AG04449 (cell line): ENCODE measurements at regions not wholly inside any gene's neighbourhood (a gene's known extent, or its start where the extent isn't known, plus 50 kb on each side); places are given as distances from the start of the nearest gene placed in this dataset.
"Not testable (repeated sequence)": the region's sequence is repeated elsewhere in the genome, so short reads cannot be mapped to it uniquely, and the experiment has no call there.

ENCODE experiments used
- CTCF ChIA-PET: fragments of 350-600 bp; formaldehyde crosslinking; extraction: SDS; loops from one replicate; lab custom pipeline; 2021; ENCODE audit warnings: antibody characterized with exemption; lab: Yijun Ruan, JAX
- POLR2A ChIA-PET: fragments of 400-600, 350-600 bp; formaldehyde crosslinking; extraction: SDS; loops from one replicate; lab custom pipeline; 2020; ENCODE audit warnings: antibody characterized with exemption, inconsistent platforms; lab: Yijun Ruan, JAX
- DNase-seq: peaks from one replicate; pipeline ENCODE4 v3.0.0-alpha.2; 2010; ENCODE audit warnings: low read depth, low spot score
- H3K4me3 ChIP-seq: 2 replicates; pipeline ENCODE4 v1.5.1; 2011; ENCODE audit warnings: low read depth, mild to moderate bottlenecking, control low read depth, low read length
- TF ChIP-seq, protein P1 (sequence below): IDR thresholded peaks from one replicate; pipeline ENCODE4 v1.5.1; 2011; ENCODE audit warnings: mild to moderate bottlenecking, moderate library complexity, low read length, control low read depth, inconsistent platforms; ENCODE audit not compliant: insufficient read depth; ENCODE audit errors: missing control alignments

DNA sequence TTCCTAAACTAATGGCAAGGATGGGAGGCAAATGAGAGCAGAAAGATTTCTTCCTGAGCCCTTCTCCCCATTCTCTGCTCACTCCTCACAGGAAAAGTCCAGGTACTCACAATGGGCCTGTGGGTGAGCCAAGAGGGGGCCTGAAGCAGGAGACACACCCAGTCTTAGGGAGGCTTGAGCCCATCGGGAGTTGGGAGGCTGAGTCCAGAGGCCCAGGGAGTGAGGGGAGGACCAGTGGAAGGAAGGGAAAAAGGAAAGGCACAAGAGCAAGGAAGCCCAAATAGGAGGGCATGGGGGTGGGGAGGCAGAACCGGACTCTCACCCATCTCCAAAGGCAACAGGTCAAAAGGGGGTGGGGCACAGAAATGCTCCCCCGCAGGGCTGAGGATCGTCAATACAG is 68.1 kb upstream of the CNEP1R1 start:
- TF ChIP-seq, protein P1, sequence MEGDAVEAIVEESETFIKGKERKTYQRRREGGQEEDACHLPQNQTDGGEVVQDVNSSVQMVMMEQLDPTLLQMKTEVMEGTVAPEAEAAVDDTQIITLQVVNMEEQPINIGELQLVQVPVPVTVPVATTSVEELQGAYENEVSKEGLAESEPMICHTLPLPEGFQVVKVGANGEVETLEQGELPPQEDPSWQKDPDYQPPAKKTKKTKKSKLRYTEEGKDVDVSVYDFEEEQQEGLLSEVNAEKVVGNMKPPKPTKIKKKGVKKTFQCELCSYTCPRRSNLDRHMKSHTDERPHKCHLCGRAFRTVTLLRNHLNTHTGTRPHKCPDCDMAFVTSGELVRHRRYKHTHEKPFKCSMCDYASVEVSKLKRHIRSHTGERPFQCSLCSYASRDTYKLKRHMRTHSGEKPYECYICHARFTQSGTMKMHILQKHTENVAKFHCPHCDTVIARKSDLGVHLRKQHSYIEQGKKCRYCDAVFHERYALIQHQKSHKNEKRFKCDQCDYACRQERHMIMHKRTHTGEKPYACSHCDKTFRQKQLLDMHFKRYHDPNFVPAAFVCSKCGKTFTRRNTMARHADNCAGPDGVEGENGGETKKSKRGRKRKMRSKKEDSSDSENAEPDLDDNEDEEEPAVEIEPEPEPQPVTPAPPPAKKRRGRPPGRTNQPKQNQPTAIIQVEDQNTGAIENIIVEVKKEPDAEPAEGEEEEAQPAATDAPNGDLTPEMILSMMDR = no peak
- ChIA-PET POLR2A (no interaction called here), CTCF (interaction anchor here (1.7 kb wide), 1 partner anchor 16 kb away, joined by 4 read pairs; no protein-coding TSS in a partner anchor)

DNA sequence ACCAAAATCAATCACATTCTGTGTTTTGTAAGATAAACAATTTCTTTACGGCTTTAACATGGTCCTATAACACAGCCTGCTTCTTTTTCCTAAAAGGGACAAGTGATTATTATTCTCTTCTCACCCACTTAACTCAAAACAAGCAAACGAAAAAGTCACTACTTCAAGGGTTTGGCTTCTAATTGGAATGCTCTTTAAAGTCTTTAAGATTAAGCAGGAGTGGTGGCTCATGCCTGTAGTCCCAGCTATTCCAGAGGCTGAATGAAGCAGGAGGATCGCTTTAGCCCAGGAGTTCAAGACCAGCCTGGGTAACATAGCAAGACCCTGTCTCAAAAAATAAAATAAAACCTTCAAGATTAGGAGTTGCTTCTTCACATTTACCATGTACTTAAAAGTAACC is 66.6 kb upstream of the CNEP1R1 start:
- TF ChIP-seq, protein P1 = no peak
- POLR2A ChIA-PET = interaction anchor here (0.6 kb wide), 1 partner anchor 797 kb away, joined by 3 read pairs; no protein-coding TSS in a partner anchor
- no peak for DNase-seq
- no peak overlapping the region for H3K4me3 ChIP-seq
- CTCF ChIA-PET = interaction anchor here (0.6 to 1.0 kb wide), 2 partner anchors 26 to 564 kb away, joined by 3 to 4 read pairs; no protein-coding TSS in a partner anchor

More for the DNA sequence above, 68.1 kb upstream of the CNEP1R1 start:
- no peak for DNase-seq
- H3K4me3 ChIP-seq = no peak overlapping the region

- TF ChIP-seq, protein P1 = no peak
- DNase-seq = no peak
- ChIA-PET POLR2A (no interaction called here), CTCF (no interaction called here)
- no peak overlapping the region for H3K4me3 ChIP-seq
Observed at GRCh38 chr16:49959552-49960277, 65.3 kb upstream of the CNEP1R1 start.

- ChIA-PET CTCF (interaction anchor here (1.3 kb wide), 1 partner anchor 12 kb away, joined by 3 read pairs; no protein-coding TSS in a partner anchor), POLR2A (no interaction called here)
- no peak for DNase-seq
- TF ChIP-seq, protein P1 = no peak
- no peak overlapping the region for H3K4me3 ChIP-seq
Observed at GRCh38 chr16:49961089-49961488, 63.9 kb upstream of the CNEP1R1 start.

DNA sequence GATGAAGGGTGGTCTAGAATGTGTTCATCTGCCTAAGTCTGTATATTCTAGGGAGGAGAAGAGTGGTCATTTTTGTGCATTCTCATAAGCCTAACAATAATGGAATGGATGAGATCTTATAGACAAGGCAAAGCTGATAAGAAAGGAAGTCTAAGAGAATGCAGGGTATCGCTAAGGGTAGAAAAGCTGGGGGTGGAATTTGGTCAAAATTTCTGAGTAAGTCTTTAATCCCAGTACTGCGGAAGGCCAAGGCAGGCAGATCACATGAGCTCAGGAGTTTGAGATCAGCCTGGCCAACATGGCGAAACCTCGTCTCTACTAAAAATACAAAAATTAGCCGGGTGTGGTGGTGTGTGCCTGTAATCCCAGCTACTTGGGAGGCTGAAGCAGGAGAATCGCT is 62.5 kb upstream of the CNEP1R1 start:
- CTCF ChIA-PET = interaction anchor here (0.9 to 1.0 kb wide), 2 partner anchors 62 to 703 kb away, joined by 3 read pairs; partner anchors contain the start of gene CNEP1R1
- POLR2A ChIA-PET, H3K4me3 ChIP-seq, DNase-seq: not testable (repeated sequence)

- CTCF ChIA-PET = no interaction called here
- POLR2A ChIA-PET = no interaction called here
- DNase-seq = no peak
- H3K4me3 ChIP-seq = no peak overlapping the region
- TF ChIP-seq, protein P1 = no peak
Observed at GRCh38 chr16:49964316-49964715, 60.7 kb upstream of the CNEP1R1 start.

- POLR2A ChIA-PET = no interaction called here
- H3K4me3 ChIP-seq = no peak overlapping the region
- DNase-seq = no peak
- CTCF ChIA-PET = no interaction called here
- TF ChIP-seq, protein P1 = no peak
Observed at GRCh38 chr16:49964973-49965372, 60.1 kb upstream of the CNEP1R1 start.
